ENCODE measurements at regions not wholly inside any gene's neighbourhood (a gene's known extent, or its start where the extent isn't known, plus 50 kb on each side); places are given as distances from the start of the nearest gene placed in this dataset.

- TF ChIP-seq, protein P1, sequence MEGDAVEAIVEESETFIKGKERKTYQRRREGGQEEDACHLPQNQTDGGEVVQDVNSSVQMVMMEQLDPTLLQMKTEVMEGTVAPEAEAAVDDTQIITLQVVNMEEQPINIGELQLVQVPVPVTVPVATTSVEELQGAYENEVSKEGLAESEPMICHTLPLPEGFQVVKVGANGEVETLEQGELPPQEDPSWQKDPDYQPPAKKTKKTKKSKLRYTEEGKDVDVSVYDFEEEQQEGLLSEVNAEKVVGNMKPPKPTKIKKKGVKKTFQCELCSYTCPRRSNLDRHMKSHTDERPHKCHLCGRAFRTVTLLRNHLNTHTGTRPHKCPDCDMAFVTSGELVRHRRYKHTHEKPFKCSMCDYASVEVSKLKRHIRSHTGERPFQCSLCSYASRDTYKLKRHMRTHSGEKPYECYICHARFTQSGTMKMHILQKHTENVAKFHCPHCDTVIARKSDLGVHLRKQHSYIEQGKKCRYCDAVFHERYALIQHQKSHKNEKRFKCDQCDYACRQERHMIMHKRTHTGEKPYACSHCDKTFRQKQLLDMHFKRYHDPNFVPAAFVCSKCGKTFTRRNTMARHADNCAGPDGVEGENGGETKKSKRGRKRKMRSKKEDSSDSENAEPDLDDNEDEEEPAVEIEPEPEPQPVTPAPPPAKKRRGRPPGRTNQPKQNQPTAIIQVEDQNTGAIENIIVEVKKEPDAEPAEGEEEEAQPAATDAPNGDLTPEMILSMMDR (conservative IDR thresholded peaks at IDR 0.05; ENCODE audit: low read depth in 2 of 2), result no peak
- TF ChIP-seq POLR2AphosphoS5 (IDR thresholded peaks at IDR 0.05; ENCODE audit: low read depth) (no peak), NANOG (IDR thresholded peaks at IDR 0.05; ENCODE audit: borderline replicate concordance) (no peak), EZH2phosphoT487 (IDR thresholded peaks at IDR 0.05; ENCODE audit: unreplicated experiment) (no peak), EZH2 (IDR thresholded peaks at IDR 0.05; ENCODE audit: low read depth, unreplicated experiment) (no peak), ETS1 (IDR thresholded peaks at IDR 0.05) (no peak), CREB1 (CRISPR knock-in tag; IDR thresholded peaks at IDR 0.05; ENCODE audit: low read depth) (no peak), ZNF331 (CRISPR knock-in tag; IDR thresholded peaks at IDR 0.05; ENCODE audit: low read depth) (no peak), STAT1 (IDR thresholded peaks at IDR 0.05; ENCODE audit: unreplicated experiment) (no peak)
- TF ChIP-seq, protein P2, sequence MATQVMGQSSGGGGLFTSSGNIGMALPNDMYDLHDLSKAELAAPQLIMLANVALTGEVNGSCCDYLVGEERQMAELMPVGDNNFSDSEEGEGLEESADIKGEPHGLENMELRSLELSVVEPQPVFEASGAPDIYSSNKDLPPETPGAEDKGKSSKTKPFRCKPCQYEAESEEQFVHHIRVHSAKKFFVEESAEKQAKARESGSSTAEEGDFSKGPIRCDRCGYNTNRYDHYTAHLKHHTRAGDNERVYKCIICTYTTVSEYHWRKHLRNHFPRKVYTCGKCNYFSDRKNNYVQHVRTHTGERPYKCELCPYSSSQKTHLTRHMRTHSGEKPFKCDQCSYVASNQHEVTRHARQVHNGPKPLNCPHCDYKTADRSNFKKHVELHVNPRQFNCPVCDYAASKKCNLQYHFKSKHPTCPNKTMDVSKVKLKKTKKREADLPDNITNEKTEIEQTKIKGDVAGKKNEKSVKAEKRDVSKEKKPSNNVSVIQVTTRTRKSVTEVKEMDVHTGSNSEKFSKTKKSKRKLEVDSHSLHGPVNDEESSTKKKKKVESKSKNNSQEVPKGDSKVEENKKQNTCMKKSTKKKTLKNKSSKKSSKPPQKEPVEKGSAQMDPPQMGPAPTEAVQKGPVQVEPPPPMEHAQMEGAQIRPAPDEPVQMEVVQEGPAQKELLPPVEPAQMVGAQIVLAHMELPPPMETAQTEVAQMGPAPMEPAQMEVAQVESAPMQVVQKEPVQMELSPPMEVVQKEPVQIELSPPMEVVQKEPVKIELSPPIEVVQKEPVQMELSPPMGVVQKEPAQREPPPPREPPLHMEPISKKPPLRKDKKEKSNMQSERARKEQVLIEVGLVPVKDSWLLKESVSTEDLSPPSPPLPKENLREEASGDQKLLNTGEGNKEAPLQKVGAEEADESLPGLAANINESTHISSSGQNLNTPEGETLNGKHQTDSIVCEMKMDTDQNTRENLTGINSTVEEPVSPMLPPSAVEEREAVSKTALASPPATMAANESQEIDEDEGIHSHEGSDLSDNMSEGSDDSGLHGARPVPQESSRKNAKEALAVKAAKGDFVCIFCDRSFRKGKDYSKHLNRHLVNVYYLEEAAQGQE (IDR thresholded peaks at IDR 0.05; ENCODE audit: unreplicated experiment), result no peak
These were observed 649.1 kb downstream of the EPM2A start for GRCh38 chr6:145086197-145086596.

Data from GM23338 (cell line).